GM10248 (cell line): ENCODE measurements at regions not wholly inside any gene's neighbourhood (a gene's known extent, or its start where the extent isn't known, plus 50 kb on each side); places are given as distances from the start of the nearest gene placed in this dataset.

Experiments used
- CTCF ChIA-PET: fragments of 300-600 bp; sonication (Branson Sonifier 250); formaldehyde crosslinking; extraction: SDS; loops from one replicate; lab custom pipeline; 2021; ENCODE audit warnings: antibody characterized with exemption; lab: Yijun Ruan, JAX
- POLR2A ChIA-PET: fragments of 350-650 bp; sonication (Branson Sonifier 250); formaldehyde crosslinking; extraction: SDS; loops from one replicate; lab custom pipeline; 2020; ENCODE audit warnings: antibody characterized with exemption; lab: Yijun Ruan, JAX
- DNase-seq: peaks from one replicate; pipeline ENCODE4 v3.0.0; 2012; ENCODE audit errors: extremely low spot score
- CTCF ChIP-seq: IDR thresholded peaks from 2 replicates; pipeline ENCODE4 v1.5.1; 2012; ENCODE audit warnings: mild to moderate bottlenecking, low read depth; ENCODE audit errors: extremely low read depth, missing control alignments, control extremely low read depth

- ChIA-PET POLR2A (no interaction called here), CTCF (interaction anchor here (1.2 kb wide), 1 partner anchor 18 kb away, joined by 3 read pairs; no protein-coding TSS in a partner anchor)
- no peak for TF ChIP-seq CTCF
- DNase-seq = no peak
Measured at GRCh38 chr20:6685181-6685582, 82.3 kb upstream of the BMP2 start.

GRCh38 chr20:6683021-6683977 is 84.2 kb upstream of the BMP2 start:
- ChIA-PET POLR2A (no interaction called here), CTCF (interaction anchor here (2.1 kb wide), 1 partner anchor 21 kb away, joined by 10 read pairs; no protein-coding TSS in a partner anchor)
- no peak for TF ChIP-seq CTCF
- no peak for DNase-seq

GRCh38 chr20:6680854-6681253 is 86.6 kb upstream of the BMP2 start:
- no peak for TF ChIP-seq CTCF
- POLR2A ChIA-PET = no interaction called here

GRCh38 chr20:6680441-6680840 is 87.0 kb upstream of the BMP2 start:
- POLR2A ChIA-PET = no interaction called here
- DNase-seq = no peak
- no peak for TF ChIP-seq CTCF
- CTCF ChIA-PET = interaction anchor here (2.1 kb wide), 1 partner anchor 9 kb away, joined by 4 read pairs; no protein-coding TSS in a partner anchor

More at GRCh38 chr20:6680854-6681253, 86.6 kb upstream of the BMP2 start:
- CTCF ChIA-PET = interaction anchor here (2.1 kb wide), 1 partner anchor 10 kb away, joined by 4 read pairs; no protein-coding TSS in a partner anchor
- no peak for DNase-seq

- no peak for TF ChIP-seq CTCF
- no peak for DNase-seq
- CTCF ChIA-PET = no interaction called here
- POLR2A ChIA-PET = no interaction called here
Measured at GRCh38 chr20:6679086-6679485, 88.4 kb upstream of the BMP2 start.

GRCh38 chr20:6678101-6678500 is 89.4 kb upstream of the BMP2 start:
- POLR2A ChIA-PET = interaction anchor here (0.6 kb wide), 1 partner anchor 387 kb away, joined by 5 read pairs; no protein-coding TSS in a partner anchor

More at GRCh38 chr20:6678101-6678500, 89.4 kb upstream of the BMP2 start:
- no peak for DNase-seq
- CTCF ChIA-PET = interaction anchor here (1.2 to 1.5 kb wide), 2 partner anchors 10 to 30 kb away, joined by 3 to 4 read pairs; no protein-coding TSS in a partner anchor
- TF ChIP-seq CTCF = no peak
